Small intestine (tissue), 7 donors: ENCODE measurements at regions not wholly inside any gene's neighbourhood (a gene's known extent, or its start where the extent isn't known, plus 50 kb on each side); places are given as distances from the start of the nearest gene placed in this dataset.
"Not testable (repeated sequence)": the region's sequence is repeated elsewhere in the genome, so short reads cannot be mapped to it uniquely, and the experiment has no call there.

Experiments
- DNase-seq, 2 donors: peaks; one replicate each; pipeline versions ENCODE4 v3.0.0 to v3.0.0-alpha.2; 2013
- FAIRE-seq: peaks from 2 replicates; lab custom pipeline; 2012; peaks lifted over from hg19 to GRCh38; lab: Jason Lieb, UNC
- H3K27ac ChIP-seq, 3 donors: one replicate each; pipeline ENCODE4 v1.5.1; 2013; ENCODE audit warnings: low read length in 2 of 3, mild to moderate bottlenecking in 2 of 3, control low read depth in 1 of 3, inconsistent platforms in 1 of 3, low read depth in 1 of 3, moderate library complexity in 1 of 3
- H3K27me3 ChIP-seq, 3 donors: one replicate each; pipeline ENCODE4 v1.6.1; 2013; ENCODE audit warnings: low read length in 3 of 3, inconsistent platforms in 1 of 3; ENCODE audit not compliant: control insufficient read depth in 3 of 3, insufficient read depth in 3 of 3
- H3K36me3 ChIP-seq, 3 donors: one replicate each; pipeline ENCODE4 v1.6.1; 2013; ENCODE audit warnings: low read length in 3 of 3, inconsistent platforms in 1 of 3, low read depth in 1 of 3, mild to moderate bottlenecking in 1 of 3, moderate library complexity in 1 of 3; ENCODE audit not compliant: control insufficient read depth in 3 of 3, insufficient read depth in 2 of 3
- H3K4me1 ChIP-seq, 3 donors: one replicate each; pipeline ENCODE4 v1.6.1; 2013; ENCODE audit warnings: low read length in 2 of 3, inconsistent platforms in 1 of 3, low read depth in 1 of 3, mild to moderate bottlenecking in 1 of 3, moderate library complexity in 1 of 3; ENCODE audit not compliant: control insufficient read depth in 3 of 3, insufficient read depth in 2 of 3
- H3K4me3 ChIP-seq, 3 donors: one replicate each; pipeline ENCODE4 v1.5.1; 2013; ENCODE audit warnings: low read length in 3 of 3, control low read depth in 1 of 3, inconsistent platforms in 1 of 3, low read depth in 1 of 3, mild to moderate bottlenecking in 1 of 3, moderate library complexity in 1 of 3
- H3K9me3 ChIP-seq, 2 donors: one replicate each; pipeline ENCODE4 v1.6.1; 2013; ENCODE audit warnings: low read depth in 1 of 2, low read length in 1 of 2; ENCODE audit not compliant: control insufficient read depth in 2 of 2, insufficient read depth in 1 of 2
- WGBS, 3 donors: extraction: QIAGEN DNeasy Blood & Tissue Kit; methylation state at CpG; one replicate each; pipeline ENCODE4 v1.1.7; 2013; 5-methylcytosine and 5-hydroxymethylcytosine counted together
- donor health status: healthy with polysubstance abuse.
- donor health status: control.
- donor health status: control.
- donor health status: Bipolar disorder and iron deficiency.
- donor health status: healthy.

DNA sequence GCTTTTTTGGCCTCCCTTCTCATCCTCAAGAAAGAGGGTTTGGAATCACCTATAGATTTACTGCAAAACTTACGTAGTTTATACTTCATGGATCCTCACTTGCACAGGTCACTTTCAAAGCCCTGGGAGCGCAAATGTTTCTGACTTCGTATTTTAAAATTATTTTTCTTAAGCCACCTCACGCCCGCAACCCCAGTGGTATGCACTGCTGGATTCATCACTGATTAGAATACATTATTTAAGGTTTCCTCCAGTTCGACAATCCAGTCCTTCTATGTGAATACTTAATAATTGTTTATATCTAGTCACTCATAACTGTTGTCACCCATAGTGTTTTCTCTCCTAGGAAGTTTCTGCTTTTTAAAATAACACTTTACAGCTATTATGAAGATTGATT is 339.9 kb downstream of the CHL1 start:
- no peak overlapping the region for H3K27ac ChIP-seq

DNA sequence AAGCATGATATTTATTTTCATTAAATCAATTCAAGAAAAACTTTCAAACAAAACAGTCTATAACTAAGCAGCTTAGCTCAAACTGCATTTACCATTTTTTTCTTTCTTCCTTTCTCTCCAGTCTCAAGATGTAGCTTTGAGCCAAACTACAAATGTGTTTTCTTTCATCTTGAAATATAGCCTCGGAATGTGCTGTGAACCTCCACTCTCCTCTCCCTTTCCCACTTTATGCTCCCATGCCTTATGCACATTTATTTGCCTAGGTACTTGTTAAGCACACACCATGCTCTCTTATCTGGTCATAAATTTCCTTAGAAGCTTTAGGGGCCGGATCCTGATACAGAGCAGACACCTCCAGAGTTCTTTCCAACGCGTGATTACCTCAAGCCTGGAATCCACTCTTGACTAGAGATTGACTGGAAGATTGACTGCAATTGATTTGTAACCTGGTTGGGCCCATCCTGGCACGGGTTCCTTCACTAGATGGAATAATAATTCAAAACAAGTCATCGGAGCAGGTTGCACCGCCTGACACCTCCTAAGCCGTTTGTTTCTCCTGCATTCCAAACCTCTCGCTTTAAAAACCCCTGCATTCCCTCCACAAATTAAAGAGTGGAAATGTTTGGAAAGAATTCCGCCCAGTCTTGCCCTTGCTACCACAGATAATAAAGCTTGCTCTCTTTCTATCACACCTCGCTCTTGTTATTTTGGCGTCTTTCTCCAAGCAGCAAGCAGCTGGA is 344.7 kb downstream of the CHL1 start:
- Histone ChIP-seq H3K27ac (no peak overlapping the region), H3K9me3 (no peaks in the 10 kb centered on the region), H3K4me3 (no peak overlapping the region), H3K36me3 (no peaks in the 10 kb centered on the region), H3K27me3 (no peaks in the 10 kb centered on the region), H3K4me1 (no peaks in the 10 kb centered on the region)
- FAIRE-seq (no peak), DNase-seq (no peak)
- 23 to 53% (median 39%) methylated on average over 12 of the region's 12 CpGs for WGBS, 3 donors

More for the DNA sequence above, 339.9 kb downstream of the CHL1 start:
- Histone ChIP-seq H3K27me3 (no peaks in the 10 kb centered on the region), H3K4me3 (peak overlapping the region in 2 of 3 donors; percentile 11 to 46), H3K36me3 (no peaks in the 10 kb centered on the region), H3K9me3 (peaks cover 0 to 4% of the 10 kb centered on the region in 2 donors), H3K4me1 (no peaks in the 10 kb centered on the region)
- DNase-seq (no peak), FAIRE-seq (no peak)
- 66 to 81% (median 78%) methylated on average over 6 of the region's 6 CpGs for WGBS, 3 donors

DNA sequence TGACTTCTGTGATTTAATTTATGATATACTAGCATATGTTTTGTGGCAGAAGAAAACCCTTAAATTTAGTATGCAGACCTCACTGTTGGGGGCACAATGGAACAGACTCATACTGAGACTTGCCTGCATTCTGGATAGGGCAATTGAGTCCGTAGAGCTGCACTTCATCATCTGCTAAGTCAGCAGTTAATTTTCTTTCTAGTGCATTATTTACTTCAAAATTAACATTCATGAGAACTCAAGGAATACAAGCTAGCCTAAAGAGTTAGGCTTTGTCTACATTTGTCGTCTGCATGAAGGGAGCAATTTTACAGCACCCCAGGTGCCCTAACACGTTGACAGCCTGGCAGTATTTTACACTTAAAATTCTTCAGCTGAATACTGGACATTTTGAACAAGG is 345.5 kb downstream of the CHL1 start:
- Histone ChIP-seq H3K4me1 (no peaks in the 10 kb centered on the region), H3K36me3 (no peaks in the 10 kb centered on the region), H3K27ac (no peak overlapping the region), H3K27me3 (no peaks in the 10 kb centered on the region), H3K4me3 (no peak overlapping the region), H3K9me3 (no peaks in the 10 kb centered on the region)
- DNase-seq (no peak), FAIRE-seq (no peak)
- 53 to 63% (median 53%) methylated on average over 3 of the region's 3 CpGs for WGBS, 3 donors

DNA sequence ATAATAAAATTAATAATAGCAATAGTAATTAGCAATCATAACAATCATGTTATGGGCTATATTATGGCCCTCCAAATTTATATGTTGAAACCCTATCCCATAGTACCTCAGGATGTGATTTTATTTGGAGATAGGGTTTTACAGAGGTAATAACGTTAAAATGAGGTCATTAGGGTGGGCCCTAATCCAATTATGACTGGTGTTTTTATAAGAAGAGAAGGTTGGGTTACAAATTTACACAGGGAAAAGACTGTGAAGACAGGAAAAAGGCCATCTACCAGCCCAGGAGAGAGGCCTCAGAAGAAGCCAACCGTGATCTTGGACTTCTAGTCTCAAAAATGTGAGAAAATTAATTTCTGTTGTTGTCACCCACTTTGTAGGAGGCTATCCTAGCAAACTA is 353.1 kb downstream of the CHL1 start:
- no peak overlapping the region for H3K27ac ChIP-seq
- WGBS, 3 donors = 33 to 66% (median 44%) methylated on average over 2 of the region's 2 CpGs
- no peak for FAIRE-seq

DNA sequence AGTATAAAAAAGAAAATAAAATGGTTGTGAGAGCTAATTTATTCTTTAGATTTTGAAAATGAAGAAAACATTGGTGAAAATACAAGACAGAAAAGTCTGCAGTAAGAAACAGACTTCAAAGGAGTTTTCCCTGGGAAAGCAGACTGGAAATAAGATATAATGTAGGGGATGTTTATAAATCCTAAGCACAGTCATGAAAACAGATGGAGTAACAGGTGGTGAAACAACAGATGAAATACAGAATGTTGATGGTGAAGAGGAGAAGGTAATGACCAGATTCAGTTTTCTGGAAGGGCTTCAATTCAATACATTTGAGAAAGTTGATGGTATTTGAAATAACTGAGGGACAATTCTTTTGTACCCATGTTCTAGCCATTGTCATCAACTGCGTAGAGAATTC is 353.9 kb downstream of the CHL1 start:
- no peaks in the 10 kb centered on the region for H3K4me1 ChIP-seq
- no peak overlapping the region for H3K27ac ChIP-seq
- WGBS, 3 donors = 94 to 100% (median 95%) methylated on average over 1 of the region's 1 CpG

More for the DNA sequence above, 353.1 kb downstream of the CHL1 start:
- DNase-seq = no peak
- Histone ChIP-seq H3K9me3 (no peaks in the 10 kb centered on the region), H3K27me3 (no peaks in the 10 kb centered on the region), H3K4me1 (no peaks in the 10 kb centered on the region), H3K4me3 (no peak overlapping the region), H3K36me3 (no peaks in the 10 kb centered on the region)

DNA sequence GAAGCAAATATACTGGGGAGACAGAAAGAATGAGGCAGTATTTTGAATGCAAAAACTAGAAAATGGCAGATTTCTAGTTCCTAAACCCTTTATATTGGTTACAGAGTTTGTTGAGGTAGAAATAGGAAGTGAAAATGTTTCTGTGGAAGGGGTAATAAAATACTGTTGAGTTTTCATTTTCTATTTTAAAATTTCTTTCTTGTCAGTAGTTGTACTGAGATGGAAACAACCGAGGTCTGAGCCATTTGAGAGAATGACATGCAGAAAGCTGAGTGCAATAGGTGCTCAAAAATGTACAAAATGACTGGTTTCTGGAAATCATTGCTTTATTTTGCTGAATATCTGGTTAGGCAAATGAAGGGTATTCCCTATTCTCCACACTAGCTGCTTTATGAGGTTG is 361.4 kb downstream of the CHL1 start:
- Histone ChIP-seq H3K4me1 (no peaks in the 10 kb centered on the region), H3K27ac (no peak overlapping the region), H3K9me3 (no peaks in the 10 kb centered on the region), H3K36me3 (no peaks in the 10 kb centered on the region), H3K4me3 (no peak overlapping the region), H3K27me3 (no peaks in the 10 kb centered on the region)
- WGBS, 3 donors = 31 to 56% (median 32%) methylated on average over 1 of the region's 1 CpG
- no peak for DNase-seq
- FAIRE-seq = no peak

More for the DNA sequence above, 353.9 kb downstream of the CHL1 start:
- H3K9me3 ChIP-seq = no peaks in the 10 kb centered on the region
- DNase-seq = no peak
- H3K36me3 ChIP-seq = no peaks in the 10 kb centered on the region
- FAIRE-seq = no peak
- no peak overlapping the region for H3K4me3 ChIP-seq
- H3K27me3 ChIP-seq = no peaks in the 10 kb centered on the region

DNA sequence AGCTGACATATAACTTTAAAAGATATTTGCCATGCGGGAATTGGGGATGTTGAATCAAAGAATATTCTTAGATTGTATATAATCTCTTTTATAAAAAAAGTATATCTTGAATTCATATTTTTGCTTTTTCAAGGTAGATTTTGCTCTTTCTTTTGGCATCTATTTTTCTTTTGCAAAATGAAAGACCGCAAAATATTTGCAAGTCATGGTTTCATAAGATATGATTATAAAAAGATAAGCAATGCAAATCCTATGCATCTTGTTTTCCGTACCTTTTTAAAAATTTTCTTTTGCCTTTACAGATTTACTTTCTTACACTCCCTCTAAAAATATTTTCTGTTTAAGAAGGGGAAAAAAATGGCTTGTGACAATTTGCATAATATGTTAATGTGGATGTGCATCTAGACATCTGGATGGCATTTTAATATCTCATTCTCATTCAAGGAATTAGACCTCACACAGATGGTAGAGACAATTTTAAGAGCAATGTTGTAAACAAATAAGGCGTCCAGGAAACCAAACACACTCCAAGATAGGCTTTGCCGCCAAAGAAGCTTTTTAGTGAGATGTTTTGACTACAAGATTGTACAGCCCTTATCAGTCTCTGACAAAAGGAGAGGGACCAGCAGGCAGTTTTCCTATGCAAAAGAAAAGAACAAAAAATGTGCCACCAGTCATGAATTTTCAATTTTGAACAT is 371.1 kb downstream of the CHL1 start:
- no peak overlapping the region for H3K27ac ChIP-seq
- H3K36me3 ChIP-seq = no peaks in the 10 kb centered on the region
- WGBS, 3 donors = 67 to 70% (median 68%) methylated on average over 5 of the region's 5 CpGs
- H3K4me3 ChIP-seq = no peak overlapping the region
- H3K27me3 ChIP-seq = no peaks in the 10 kb centered on the region
- no peaks in the 10 kb centered on the region for H3K9me3 ChIP-seq
- FAIRE-seq = no peak
- no peaks in the 10 kb centered on the region for H3K4me1 ChIP-seq
- no peak for DNase-seq

DNA sequence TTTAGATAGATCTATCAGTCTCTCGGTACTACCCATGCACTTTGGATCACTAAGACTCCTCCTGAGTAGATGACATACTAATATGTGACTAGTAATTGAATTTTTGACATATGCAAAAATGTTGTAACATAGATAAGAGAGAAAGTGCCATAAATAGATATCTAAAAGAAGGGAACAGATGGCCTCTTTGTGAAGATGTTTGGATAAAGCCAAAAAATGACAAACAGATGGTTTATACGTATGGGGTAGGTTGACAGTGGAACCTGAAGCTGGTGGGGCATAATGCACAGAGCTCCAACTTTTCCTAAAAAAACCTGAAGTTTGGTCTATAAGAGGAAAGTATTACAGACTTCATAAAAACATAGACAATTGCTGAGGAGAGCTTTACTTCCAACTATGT is 383.0 kb downstream of the CHL1 start:
- H3K27me3 ChIP-seq, H3K27ac ChIP-seq, H3K9me3 ChIP-seq, H3K4me3 ChIP-seq, H3K4me1 ChIP-seq, FAIRE-seq, DNase-seq, H3K36me3 ChIP-seq: not testable (repeated sequence)
- WGBS, 3 donors = 70 to 81% (median 71%) methylated on average over 2 of the region's 2 CpGs
